ENCODE measurements at regions not wholly inside any gene's neighbourhood (a gene's known extent, or its start where the extent isn't known, plus 50 kb on each side); places are given as distances from the start of the nearest gene placed in this dataset.

- H3K79me2 ChIP-seq (ENCODE audit: control insufficient read depth, insufficient read depth, low read length): no peaks in the 10 kb centered on the region
- FAIRE-seq: no peak
- ChIA-PET RAD21 (ENCODE audit: unreplicated experiment) (no interaction called here), POLR2A (no interaction called here), SMC1A (ENCODE audit: uncharacterized antibody, unreplicated experiment) (no interaction called here), CTCF (no interaction called here)
- H3K36me3 ChIP-seq (ENCODE audit: control insufficient read depth in 2 of 2, insufficient read depth in 2 of 2, low read length in 1 of 2): no peaks in the 10 kb centered on the region
- H3K4me2 ChIP-seq (ENCODE audit: control insufficient read depth, insufficient read depth): no peak overlapping the region
- no peaks in the 10 kb centered on the region for H3K4me1 ChIP-seq (ENCODE audit: control insufficient read depth, insufficient read depth, low read length)
- no peak overlapping the region for H3K9ac ChIP-seq (ENCODE audit: control insufficient read depth, insufficient read depth, low read length)
- BruUV-seq (replicated peaks): no TSS peak
- no peaks in the 10 kb centered on the region for H4K20me1 ChIP-seq (ENCODE audit: control insufficient read depth, insufficient read depth)
- in situ Hi-C loops (cut with MboI) (no loop called here), intact Hi-C loops (cut with micrococcal nuclease; ENCODE audit: unreplicated experiment) (no loop called here)
- no peak for DNase-seq (ENCODE audit: low read depth, low spot score)
- H2AFZ ChIP-seq (ENCODE audit: control insufficient read depth, low read depth, low read length): no peak overlapping the region
- no peaks in the 10 kb centered on the region for H3K27me3 ChIP-seq (replicated peaks in 1 of 2; ENCODE audit: control insufficient read depth in 2 of 2, insufficient read depth in 2 of 2, low read length in 1 of 2)
- no peak overlapping the region for H3K27ac ChIP-seq (ENCODE audit: control insufficient read depth, insufficient read depth)
- no peak overlapping the region for H3K4me3 ChIP-seq
- 1% methylated on average over 4 of the region's 4 CpGs for WGBS (ENCODE audit: insufficient coverage, insufficient replicate concordance, low lambda C conversion rate, missing lambda C conversion rate)
- no peak for ATAC-seq
- no peaks in the 10 kb centered on the region for H3K9me3 ChIP-seq (replicated peaks; ENCODE audit: control insufficient read depth, insufficient read depth, low read length)
- TF ChIP-seq BRCA1 (IDR thresholded peaks at IDR 0.05; ENCODE audit: low read depth, low read length): no peak
- no peak for TF ChIP-seq ATF3 (IDR thresholded peaks at IDR 0.05; ENCODE audit: borderline replicate concordance, extremely low read depth, low read depth, low read length)
- no peak for TF ChIP-seq CHD4 (IDR thresholded peaks at IDR 0.05)
- TF ChIP-seq YY1 (IDR thresholded peaks at IDR 0.05; ENCODE audit: low read depth, low read length): no peak
- no peak for TF ChIP-seq SMAD1 (IDR thresholded peaks at IDR 0.05; ENCODE audit: low read depth, partially characterized antibody)
- TF ChIP-seq JUNB (IDR thresholded peaks at IDR 0.05): no peak
- no peak for TF ChIP-seq NR2C2 (IDR thresholded peaks at IDR 0.05; ENCODE audit: borderline replicate concordance, control insufficient read depth, insufficient read length, low read depth)
Measured at GRCh38 chr11:129557421-129557820, 181.8 kb downstream of the BARX2 start.

DNA sequence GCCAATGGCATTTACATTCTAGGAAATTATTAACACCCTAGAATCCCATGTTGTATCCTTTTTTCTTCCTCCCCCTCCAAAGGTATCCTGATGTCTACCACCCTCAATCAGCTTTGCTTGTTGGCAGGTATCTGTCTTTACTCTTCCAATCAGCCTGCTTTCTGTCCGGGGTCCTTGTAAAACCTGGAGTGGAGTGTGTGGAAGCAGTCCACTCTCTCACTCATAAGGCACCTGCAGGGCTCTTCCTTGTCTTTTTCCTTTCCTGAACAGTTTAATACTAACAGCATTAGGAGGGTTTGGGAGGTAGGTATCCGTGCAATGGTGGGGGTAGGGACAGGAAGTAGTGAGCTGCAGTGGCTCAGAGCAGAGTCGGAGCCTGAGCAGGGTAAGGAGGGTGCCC is 193.4 kb downstream of the BARX2 start:
- no peak overlapping the region for H3K9ac ChIP-seq (ENCODE audit: control insufficient read depth, insufficient read depth, low read length)
- no peak overlapping the region for H3K4me2 ChIP-seq (ENCODE audit: control insufficient read depth, insufficient read depth)
- H3K27ac ChIP-seq (ENCODE audit: control insufficient read depth, insufficient read depth): no peak overlapping the region
- no peaks in the 10 kb centered on the region for H3K9me3 ChIP-seq (replicated peaks; ENCODE audit: control insufficient read depth, insufficient read depth, low read length)
- BruUV-seq (replicated peaks): no TSS peak
- no peak for DNase-seq (ENCODE audit: low read depth, low spot score)
- 32% methylated on average over 3 of the region's 3 CpGs for WGBS (ENCODE audit: insufficient coverage, insufficient replicate concordance, low lambda C conversion rate, missing lambda C conversion rate)
- in situ Hi-C loops (cut with MboI) (no loop called here), intact Hi-C loops (cut with micrococcal nuclease; ENCODE audit: unreplicated experiment) (no loop called here)
- no peak for FAIRE-seq
- no peaks in the 10 kb centered on the region for H3K27me3 ChIP-seq (replicated peaks in 1 of 2; ENCODE audit: control insufficient read depth in 2 of 2, insufficient read depth in 2 of 2, low read length in 1 of 2)
- H3K4me1 ChIP-seq (ENCODE audit: control insufficient read depth, insufficient read depth, low read length): no peaks in the 10 kb centered on the region
- no peaks in the 10 kb centered on the region for H3K36me3 ChIP-seq (ENCODE audit: control insufficient read depth in 2 of 2, insufficient read depth in 2 of 2, low read length in 1 of 2)
- RAD21 ChIA-PET (ENCODE audit: unreplicated experiment): no interaction called here
- ATAC-seq: no peak
- CTCF ChIA-PET: no interaction called here
- H3K79me2 ChIP-seq (ENCODE audit: control insufficient read depth, insufficient read depth, low read length): no peaks in the 10 kb centered on the region
- no peak overlapping the region for H3K4me3 ChIP-seq
- H4K20me1 ChIP-seq (ENCODE audit: control insufficient read depth, insufficient read depth): no peaks in the 10 kb centered on the region
- no peak overlapping the region for H2AFZ ChIP-seq (ENCODE audit: control insufficient read depth, low read depth, low read length)
- POLR2A ChIA-PET: no interaction called here
- SMC1A ChIA-PET (ENCODE audit: uncharacterized antibody, unreplicated experiment): interaction anchor here (0.6 kb wide), 1 partner anchor 34 kb away, joined by 3 read pairs; no protein-coding TSS in a partner anchor
- TF ChIP-seq ZBED1 (IDR thresholded peaks at IDR 0.05; ENCODE audit: borderline replicate concordance): no peak
- TF ChIP-seq NR2C2 (IDR thresholded peaks at IDR 0.05; ENCODE audit: borderline replicate concordance, control insufficient read depth, insufficient read length, low read depth): no peak
- no peak for TF ChIP-seq SIN3A (IDR thresholded peaks at IDR 0.05; ENCODE audit: low read depth, low read length)
- no peak for TF ChIP-seq RB1 (IDR thresholded peaks at IDR 0.05; ENCODE audit: borderline replicate concordance)
- no peak for TF ChIP-seq RCOR1 (conservative IDR thresholded peaks at IDR 0.05; ENCODE audit: low read depth, low read length)
- no peak for TF ChIP-seq KLF5 (IDR thresholded peaks at IDR 0.05; ENCODE audit: partially characterized antibody)
- no peak for TF ChIP-seq ZBTB33 (IDR thresholded peaks at IDR 0.05)
- TF ChIP-seq YY1 (IDR thresholded peaks at IDR 0.05; ENCODE audit: low read depth, low read length): no peak
- no peak for TF ChIP-seq ZZZ3 (IDR thresholded peaks at IDR 0.05; ENCODE audit: control insufficient read depth, insufficient read length, low read depth)
- no peak for TF ChIP-seq SUPT20H (IDR thresholded peaks at IDR 0.05; ENCODE audit: borderline replicate concordance, control insufficient read depth, low read depth, low read length)
- TF ChIP-seq NBN (IDR thresholded peaks at IDR 0.05): no peak
- no peak for TF ChIP-seq POLR2A (IDR thresholded peaks at IDR 0.05; ENCODE audit: low read depth, low read length)
- TF ChIP-seq ZNF207 (IDR thresholded peaks at IDR 0.05; ENCODE audit: borderline replicate concordance): no peak
- TF ChIP-seq TCF7 (IDR thresholded peaks at IDR 0.05; ENCODE audit: borderline replicate concordance): no peak
- no peak for TF ChIP-seq ZNF384 (IDR thresholded peaks at IDR 0.05; ENCODE audit: borderline replicate concordance, low read depth, low read length)
